ENCODE measurements at regions not wholly inside any gene's neighbourhood (a gene's known extent, or its start where the extent isn't known, plus 50 kb on each side); places are given as distances from the start of the nearest gene placed in this dataset.

GRCh38 chr6:125434760-125435159 is 133.0 kb upstream of the HDDC2 start:
- H3K4me3 ChIP-seq (ENCODE audit: insufficient read depth, low read depth, low read length), result no peak overlapping the region
- H3K4me2 ChIP-seq (ENCODE audit: low read depth, low read length), result no peak overlapping the region
- H3K14ac ChIP-seq (replicated peaks; ENCODE audit: low read depth, low read length), result no peak overlapping the region
- TF ChIP-seq NFE2L2 (IDR thresholded peaks at IDR 0.05; ENCODE audit: low read depth, low read length), result no peak
- no peak for TF ChIP-seq MAZ (IDR thresholded peaks at IDR 0.05; ENCODE audit: borderline replicate concordance, low read depth, low read length)
- no peak for TF ChIP-seq CTCF (conservative IDR thresholded peaks at IDR 0.05; ENCODE audit: low read depth, low read length)
- no peak for TF ChIP-seq ELK1 (IDR thresholded peaks at IDR 0.05; ENCODE audit: borderline replicate concordance, low read depth, low read length)
- TF ChIP-seq RAD21 (IDR thresholded peaks at IDR 0.05; ENCODE audit: low read length), result no peak
- TF ChIP-seq RCOR1 (IDR thresholded peaks at IDR 0.05; ENCODE audit: insufficient replicate concordance, low read length), result no peak
- TF ChIP-seq POLR2A (IDR thresholded peaks at IDR 0.05; ENCODE audit: low read depth, low read length), result no peak
- no peak overlapping the region for H3K23ac ChIP-seq (ENCODE audit: low read depth, low read length)
- H3K18ac ChIP-seq (ENCODE audit: low read depth, low read length), result no peak overlapping the region
- ATAC-seq (ENCODE audit: low read depth) (no peak), DNase-seq (no peak)
- intact Hi-C loops (cut with micrococcal nuclease) (no loop called here), in situ Hi-C loops (cut with MboI; ENCODE audit: low sequenced_read_pairs) (no loop called here), dilution Hi-C loops (cut with HindIII; ENCODE audit: low sequenced_read_pairs, unreplicated experiment) (no loop called here)
- H3K4me1 ChIP-seq (ENCODE audit: control insufficient read depth, insufficient read depth, low read length), result no peaks in the 10 kb centered on the region
- no peak overlapping the region for H3K27ac ChIP-seq (ENCODE audit: insufficient read depth, low read length)
- no peak overlapping the region for H2BK20ac ChIP-seq (ENCODE audit: low read depth, low read length)
- H3K79me1 ChIP-seq (ENCODE audit: low read depth in 1 of 2, low read length in 2 of 2), result no peaks in the 10 kb centered on the region
- H2BK5ac ChIP-seq (ENCODE audit: low read depth, low read length, poor library complexity, severe bottlenecking), result no peak overlapping the region
- no peak overlapping the region for H3K9ac ChIP-seq (ENCODE audit: low read depth, low read length)
- ChIA-PET CTCF (no interaction called here), POLR2A (ENCODE audit: unreplicated experiment) (no interaction called here)
- H3K27me3 ChIP-seq (ENCODE audit: control insufficient read depth, insufficient read depth, low read length), result no peaks in the 10 kb centered on the region
- no peak overlapping the region for H2AK5ac ChIP-seq (ENCODE audit: low read depth, low read length)
- H4K5ac ChIP-seq (ENCODE audit: low read depth, low read length), result no peak overlapping the region
- no peak overlapping the region for H3K4ac ChIP-seq (ENCODE audit: low read depth, low read length)
- H2AK9ac ChIP-seq (replicated peaks; ENCODE audit: low read depth, low read length, poor library complexity), result no peak overlapping the region
- H2BK15ac ChIP-seq (ENCODE audit: low read depth, low read length), result no peak overlapping the region
- no peaks in the 10 kb centered on the region for H4K20me1 ChIP-seq (ENCODE audit: insufficient read depth, low read length)
- no TSS peak for BruUV-seq (replicated peaks)
- no peak overlapping the region for H2AFZ ChIP-seq (replicated peaks; ENCODE audit: low read length, poor library complexity)
- no peak overlapping the region for H3K56ac ChIP-seq (ENCODE audit: extremely low read depth, insufficient read depth, low read length)
- no peak overlapping the region for H4K91ac ChIP-seq (ENCODE audit: insufficient read depth, low read depth, low read length)
- no peaks in the 10 kb centered on the region for H3K9me3 ChIP-seq (ENCODE audit: control insufficient read depth, insufficient read depth, low read length)
- H3K9me1 ChIP-seq (ENCODE audit: insufficient read depth, low read length), result no peaks in the 10 kb centered on the region
- H4K8ac ChIP-seq (ENCODE audit: low read depth in 2 of 2, low read length in 2 of 2), result no peak overlapping the region
- no peak overlapping the region for H2BK120ac ChIP-seq (ENCODE audit: low read depth, low read length)
- H3K36me3 ChIP-seq (ENCODE audit: control insufficient read depth, insufficient read depth, low read length), result no peaks in the 10 kb centered on the region
- WGBS, 2 experiments (ENCODE audit: extremely low coverage in 2 of 2, insufficient read length in 1 of 2), result no CpG with 5 or more reads among the region's 2 CpGs
